GM19372 (cell line): ENCODE measurements at regions not wholly inside any gene's neighbourhood (a gene's known extent, or its start where the extent isn't known, plus 50 kb on each side); places are given as distances from the start of the nearest gene placed in this dataset.
"Not testable (repeated sequence)": the region's sequence is repeated elsewhere in the genome, so short reads cannot be mapped to it uniquely, and the experiment has no call there.

Source experiments
- ATAC-seq: cut with Tn5 transposase; IDR thresholded peaks from one replicate; pipeline ENCODE4 v1.9.1; 2021; ENCODE audit warnings: mild to moderate bottlenecking, low read depth, moderate library complexity; ENCODE audit not compliant: unreplicated experiment

DNA sequence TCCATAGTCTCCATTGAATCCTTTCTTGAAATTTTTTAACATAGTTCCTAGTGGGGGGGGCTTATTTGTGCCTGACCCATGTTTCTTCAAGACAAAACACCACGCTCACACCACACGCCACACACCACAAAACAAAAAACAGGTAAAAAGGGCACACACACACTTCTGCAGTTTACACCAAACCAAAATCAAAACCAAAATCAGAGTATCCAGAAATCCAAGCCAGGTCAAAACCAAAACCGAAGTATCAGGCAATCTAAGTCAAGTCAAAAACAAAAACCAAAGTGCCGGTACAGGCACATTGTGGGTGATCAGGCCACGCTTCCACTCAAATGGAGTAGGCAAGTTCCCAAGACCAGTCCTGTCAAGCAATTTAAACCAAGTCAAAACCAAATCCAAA lies 158.6 kb downstream of the PPIAL4G start:
- ATAC-seq, result not testable (repeated sequence)

DNA sequence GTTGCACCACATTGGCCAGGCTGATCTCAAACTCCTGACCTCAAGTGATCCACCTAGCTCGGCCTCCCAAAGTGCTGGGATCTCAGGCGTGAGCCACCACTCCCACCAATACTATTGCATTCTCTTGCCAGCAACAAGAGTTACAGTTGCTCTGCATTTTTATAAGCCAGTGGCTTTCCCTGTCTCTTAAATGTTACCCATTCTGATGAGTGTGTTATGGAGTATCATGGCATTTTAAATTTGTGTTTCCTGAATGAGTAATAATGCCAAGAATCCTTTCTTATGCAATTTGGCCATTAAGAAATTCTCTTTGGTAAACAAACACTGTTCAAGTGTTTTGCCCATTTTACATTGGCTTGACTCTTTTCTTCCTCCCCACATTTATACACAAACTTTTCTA lies 163.0 kb downstream of the PPIAL4G start:
- not testable (repeated sequence) for ATAC-seq

DNA sequence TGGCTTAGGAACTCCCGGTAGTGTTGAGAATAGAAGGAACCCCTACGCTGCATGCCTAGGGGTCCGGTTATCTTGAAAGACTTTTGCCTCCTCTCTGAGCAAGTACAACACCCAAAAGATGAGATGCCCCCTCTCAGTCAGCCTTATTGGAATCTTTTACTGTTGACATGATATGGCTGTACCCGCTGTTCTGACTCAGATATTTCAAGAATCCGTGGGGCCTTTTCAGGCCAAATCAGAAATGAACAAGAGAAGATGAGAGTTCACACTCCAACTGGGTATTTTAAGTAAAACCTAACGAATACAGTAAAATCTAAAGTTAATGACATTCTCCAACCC lies 164.2 kb downstream of the PPIAL4G start:
- ATAC-seq, result no peak

DNA sequence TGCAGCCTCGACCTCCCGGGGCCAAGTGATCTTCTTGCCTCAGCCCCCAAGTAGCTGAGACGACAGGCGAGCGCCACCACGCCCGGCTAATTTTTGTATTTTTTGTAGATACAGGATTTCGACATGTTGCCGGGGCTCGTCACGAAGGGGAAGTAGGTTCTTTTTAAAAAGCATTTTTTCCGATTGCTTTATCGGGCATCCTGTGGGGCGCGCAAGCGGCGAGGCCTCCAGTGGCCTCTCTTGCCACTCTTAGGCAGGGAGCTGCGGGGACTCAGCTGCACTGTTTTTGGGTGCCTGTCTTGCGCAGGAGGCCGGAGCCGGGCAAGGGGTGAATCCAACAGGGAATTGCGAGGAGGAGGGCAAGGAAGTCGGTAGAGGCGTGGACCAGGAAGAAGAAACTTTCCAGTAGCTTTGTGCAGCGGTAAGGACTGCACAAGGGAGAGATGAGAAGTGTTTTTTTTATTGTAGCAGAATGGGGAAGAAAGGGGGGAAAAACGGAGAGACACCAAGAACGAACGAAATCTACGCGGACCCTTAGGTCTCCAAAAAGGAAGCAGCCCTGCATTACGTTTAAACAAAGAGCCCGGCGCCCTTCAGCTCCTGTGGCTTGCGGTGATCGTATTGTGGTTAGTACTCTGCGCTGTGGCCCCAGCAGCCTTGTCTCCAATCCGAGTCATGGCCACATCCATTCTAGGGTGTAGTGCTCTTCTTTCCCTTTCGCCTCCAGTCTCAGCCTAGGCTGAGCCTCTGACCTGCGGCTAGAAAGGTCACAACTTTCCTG lies 164.8 kb downstream of the PPIAL4G start:
- no peak for ATAC-seq

DNA sequence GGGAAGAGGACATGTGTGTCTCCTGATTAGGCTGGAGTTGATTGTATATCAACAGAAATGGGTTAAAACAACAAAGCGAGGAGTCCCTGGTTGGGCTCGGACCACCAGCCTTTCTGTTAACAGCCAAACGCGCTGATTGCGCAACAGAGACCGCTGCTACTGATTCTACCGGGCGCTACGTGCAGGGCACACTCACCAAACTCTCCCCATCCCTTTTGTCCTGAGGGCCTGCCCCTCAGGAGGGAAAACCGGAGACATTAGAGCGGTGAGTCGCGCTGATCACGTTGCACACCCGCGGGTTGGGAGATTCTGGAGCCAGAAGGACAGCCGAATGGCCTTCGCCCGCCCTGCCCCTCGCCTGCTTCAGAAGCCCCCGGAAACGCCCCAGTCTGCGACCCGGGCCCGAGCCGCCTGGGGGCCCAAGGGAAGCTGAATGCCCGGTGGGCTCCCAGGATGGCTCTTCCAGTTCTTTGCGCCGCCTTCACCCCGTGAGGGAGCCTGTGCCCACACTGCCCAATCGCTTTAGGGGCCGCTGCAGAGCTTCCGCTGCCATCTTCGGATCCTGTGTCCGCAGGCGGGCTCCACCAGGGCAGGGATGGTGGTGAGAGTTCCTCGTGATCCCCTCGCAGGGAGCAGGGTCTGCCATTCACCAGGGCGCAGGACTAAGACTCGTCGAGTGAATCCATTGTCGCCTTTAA lies 165.4 kb upstream of the NBPF11 start:
- ATAC-seq, result no peak

DNA sequence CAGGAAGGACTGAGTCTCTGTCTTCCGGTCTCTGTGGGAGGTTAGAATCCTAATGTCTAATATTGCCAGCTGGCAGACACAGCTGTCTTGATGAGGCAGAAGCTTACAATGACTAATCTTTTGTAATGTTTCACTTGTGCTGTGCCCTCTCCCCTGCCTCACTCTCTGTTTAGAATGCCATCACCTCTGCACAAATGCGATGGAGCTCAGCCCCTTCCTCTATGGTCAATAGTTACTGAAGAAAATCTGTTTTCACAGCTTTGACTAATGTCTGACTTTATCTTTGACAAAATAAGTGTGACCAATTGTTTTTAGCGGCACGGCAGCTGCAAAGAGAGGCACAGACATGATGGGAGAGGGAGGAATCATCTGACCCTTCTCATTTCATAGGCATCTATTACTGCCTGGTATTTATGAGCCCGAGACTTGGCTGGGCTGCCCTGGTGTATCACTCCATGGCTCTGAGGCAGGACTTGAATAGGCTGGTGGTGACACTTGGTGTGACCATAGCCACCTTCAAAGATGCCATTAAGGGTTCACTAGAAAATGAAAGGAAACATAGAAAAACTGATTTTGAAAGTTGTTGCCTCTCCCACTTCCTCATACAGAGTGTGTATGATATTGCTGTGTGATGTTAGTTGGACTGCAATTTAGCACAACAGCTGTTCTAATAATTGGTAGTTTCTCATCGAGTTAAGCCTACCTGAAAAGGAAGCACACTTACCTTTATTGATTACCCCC lies 163.2 kb upstream of the NBPF11 start:
- no peak for ATAC-seq

DNA sequence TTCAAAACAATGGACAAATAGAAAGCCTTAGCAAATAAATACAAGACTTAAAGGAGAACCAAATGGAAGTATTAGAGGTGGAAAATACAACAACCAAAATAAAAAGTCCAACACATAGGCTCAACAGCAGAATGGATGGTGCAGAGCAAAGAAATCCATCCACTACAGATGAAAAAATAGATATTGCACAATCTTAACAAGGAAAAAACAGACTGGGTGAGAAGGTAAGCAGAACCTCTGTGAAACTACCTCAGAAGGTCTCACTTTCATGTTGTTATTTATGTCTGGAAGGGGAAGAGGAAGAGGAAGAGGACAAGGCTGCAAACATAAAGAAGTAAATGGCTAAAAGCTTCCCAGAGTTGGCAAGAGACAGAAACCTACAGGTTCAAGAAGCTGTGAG lies 158.7 kb upstream of the NBPF11 start:
- no peak for ATAC-seq

DNA sequence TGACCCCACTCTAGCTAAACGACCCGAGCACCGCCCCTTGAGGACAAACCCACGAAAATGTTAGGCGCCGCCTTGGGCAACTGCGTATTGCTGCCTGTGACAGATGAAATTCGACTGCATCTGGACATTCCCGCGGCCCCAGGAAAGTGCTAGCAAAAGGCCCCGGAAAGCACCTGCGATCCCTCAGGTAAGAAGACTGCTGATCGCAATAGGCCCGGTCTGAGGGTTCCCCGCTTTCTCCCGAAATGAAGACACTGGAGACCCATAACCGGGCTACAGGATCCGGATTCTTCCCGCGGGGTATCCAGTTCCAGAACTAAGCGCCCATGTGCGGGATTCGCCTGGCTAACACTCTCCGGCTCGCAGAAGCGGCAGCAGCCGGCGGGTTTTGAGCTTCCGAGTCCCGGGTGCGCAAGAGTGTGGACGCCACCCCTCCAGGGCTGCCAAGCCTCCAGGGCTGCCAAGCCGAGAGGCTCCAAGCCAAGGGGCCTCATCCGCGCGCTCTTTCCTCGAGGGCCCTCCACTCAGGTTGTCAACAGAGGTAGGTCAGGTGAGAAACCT lies 157.9 kb upstream of the NBPF11 start:
- ATAC-seq, result no peak

DNA sequence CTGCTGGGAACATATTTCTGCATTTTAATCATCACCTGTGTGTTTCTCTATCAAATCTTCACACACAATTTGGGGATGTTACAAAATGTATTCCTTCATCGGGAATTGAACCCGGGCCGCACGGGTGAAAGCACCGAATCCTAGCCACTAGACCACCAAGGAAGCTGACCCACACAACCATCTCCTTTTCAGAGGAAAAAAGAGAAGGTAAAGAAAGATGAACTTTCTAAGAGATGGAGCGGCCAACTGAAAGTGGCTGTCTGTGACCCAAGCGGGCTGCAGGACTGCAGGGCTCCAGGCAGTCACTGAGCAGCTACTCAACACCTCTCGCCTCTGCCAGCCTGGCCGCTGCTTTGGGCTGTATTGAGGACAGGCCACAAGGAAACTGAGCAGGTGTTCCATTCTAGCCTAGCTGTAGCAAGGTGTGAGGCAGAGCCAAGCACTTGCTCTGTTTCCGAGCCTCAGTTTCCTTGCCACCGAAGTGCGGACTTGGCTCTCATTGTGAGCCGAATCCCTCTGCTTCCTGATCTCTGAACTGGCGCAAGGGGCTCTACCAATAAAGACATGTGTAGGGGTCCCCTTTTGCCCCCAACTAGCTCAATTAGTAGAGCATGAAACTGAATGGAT lies 156.9 kb upstream of the NBPF11 start:
- ATAC-seq, result no peak

DNA sequence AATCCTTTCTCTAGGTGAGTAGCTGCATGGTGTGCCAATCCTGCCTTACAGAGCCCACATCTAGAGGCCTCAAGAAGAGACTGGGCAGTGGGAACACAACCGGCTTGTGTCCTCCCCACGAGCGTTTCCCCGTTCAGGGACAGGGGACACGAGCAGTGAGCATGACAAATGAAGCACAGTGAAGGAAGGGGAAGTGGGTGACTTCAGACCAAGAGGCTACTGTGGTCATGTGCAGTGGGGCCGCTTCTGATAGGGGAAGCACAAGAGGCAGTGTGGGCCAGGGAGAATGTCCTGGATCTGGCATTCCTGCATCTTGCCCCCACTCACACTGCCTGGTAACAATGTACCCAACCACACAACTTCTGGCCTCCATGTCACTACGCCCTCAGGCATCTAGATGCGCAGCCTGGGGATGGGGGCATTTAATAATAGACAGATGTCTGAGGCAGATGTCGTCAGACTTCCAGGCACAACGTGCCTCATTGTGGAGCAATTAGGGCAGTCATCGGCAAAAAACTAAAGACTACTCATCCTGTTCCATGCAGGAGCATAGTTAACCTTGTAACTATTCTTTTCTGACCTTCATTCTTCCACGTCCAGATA lies 155.6 kb upstream of the NBPF11 start:
- ATAC-seq, result no peak

DNA sequence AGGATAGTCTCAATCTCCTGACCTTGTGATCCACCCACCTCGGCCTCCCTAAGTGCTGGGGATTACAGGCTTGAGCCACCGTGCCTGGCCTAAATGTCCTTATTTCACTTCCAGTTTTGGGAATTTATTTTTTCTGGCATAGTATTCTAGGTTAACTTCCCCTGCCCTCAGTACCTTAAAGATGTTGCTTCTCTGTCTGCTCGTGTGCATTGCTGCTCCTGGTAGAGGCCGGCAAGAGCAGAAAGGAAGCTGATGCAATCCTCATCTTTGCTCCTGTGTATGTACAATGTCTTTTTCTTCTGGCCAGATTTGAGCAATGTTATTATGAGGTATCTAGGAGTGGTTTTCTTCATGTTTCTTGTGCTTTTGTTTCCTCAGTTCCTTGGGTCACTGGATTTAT lies 152.9 kb upstream of the NBPF11 start:
- not testable (repeated sequence) for ATAC-seq

DNA sequence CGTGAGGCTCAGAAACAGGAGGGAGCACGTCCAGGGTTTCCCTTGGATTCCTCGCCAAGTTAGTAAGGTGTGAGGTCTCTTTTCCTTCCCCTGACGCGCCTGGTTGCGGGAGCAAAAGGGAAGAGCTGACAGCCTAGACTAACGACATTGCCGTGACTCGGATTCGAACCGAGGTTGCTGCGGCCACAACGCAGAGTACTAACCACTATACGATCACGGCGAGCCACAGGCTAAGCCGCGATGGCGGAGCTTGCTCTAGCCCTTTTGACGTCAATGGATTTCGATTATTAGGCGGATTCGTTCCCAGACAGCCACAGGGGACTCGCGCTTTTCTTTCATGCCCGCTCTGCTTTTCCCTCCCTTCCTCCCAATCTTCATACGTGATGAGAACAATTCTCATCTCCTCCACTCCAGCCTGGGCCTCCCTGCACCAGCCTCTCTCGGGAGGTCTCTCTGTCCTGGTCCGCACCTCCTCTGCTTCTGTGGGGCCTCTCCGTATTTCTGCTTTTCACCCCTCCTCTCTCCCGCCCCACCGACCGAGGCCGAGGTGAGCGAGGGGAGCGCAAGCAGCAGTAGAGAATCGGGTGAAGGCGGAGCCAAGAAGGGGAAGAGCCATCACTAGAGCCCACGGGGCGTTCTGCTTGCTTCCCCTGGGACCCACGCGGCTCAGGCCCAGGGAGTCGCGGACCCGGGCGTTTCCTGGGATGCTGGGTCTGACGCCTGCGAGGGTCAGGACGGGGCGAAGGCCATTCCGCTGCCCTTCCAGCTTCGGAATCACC lies 150.7 kb upstream of the NBPF11 start:
- peak; percentile 81 for ATAC-seq

DNA sequence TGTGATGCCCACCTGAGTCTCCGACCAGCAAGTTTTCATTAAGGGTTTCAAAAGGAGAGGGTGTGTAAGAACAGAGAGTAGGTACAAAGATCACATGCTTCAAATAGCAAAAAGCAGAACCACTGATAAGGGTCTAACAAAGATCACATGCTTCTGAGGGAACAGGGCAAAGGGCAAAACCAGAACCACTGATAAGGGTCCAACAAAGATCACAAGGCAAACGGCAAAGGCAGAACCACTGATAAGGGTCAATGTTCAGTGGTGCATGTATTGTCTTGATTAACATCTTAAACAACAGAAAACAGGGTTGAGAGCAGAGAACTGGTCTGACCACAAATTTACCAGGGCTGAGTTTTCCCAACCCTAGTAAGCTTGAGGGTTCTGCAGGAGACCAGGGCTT lies 145.8 kb upstream of the NBPF11 start:
- not testable (repeated sequence) for ATAC-seq

DNA sequence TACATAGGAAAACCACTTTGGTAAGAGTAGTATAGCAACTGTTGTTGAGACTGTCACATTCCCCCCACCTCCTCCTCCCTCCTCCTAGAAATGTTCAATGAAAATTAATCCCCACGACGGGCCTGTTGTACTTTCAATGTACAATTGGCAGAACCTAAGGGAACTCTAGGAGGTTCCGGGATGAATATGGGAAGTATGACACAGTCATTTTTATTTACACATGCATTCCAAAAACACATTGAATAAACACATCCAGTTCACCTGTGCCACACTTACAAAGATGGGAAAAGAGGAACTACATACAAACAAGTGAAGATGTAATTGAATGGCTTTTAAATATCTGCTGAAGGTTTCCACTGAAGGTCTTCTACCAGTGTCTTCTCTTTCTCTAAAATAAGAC lies 144.4 kb upstream of the NBPF11 start:
- ATAC-seq, result no peak

DNA sequence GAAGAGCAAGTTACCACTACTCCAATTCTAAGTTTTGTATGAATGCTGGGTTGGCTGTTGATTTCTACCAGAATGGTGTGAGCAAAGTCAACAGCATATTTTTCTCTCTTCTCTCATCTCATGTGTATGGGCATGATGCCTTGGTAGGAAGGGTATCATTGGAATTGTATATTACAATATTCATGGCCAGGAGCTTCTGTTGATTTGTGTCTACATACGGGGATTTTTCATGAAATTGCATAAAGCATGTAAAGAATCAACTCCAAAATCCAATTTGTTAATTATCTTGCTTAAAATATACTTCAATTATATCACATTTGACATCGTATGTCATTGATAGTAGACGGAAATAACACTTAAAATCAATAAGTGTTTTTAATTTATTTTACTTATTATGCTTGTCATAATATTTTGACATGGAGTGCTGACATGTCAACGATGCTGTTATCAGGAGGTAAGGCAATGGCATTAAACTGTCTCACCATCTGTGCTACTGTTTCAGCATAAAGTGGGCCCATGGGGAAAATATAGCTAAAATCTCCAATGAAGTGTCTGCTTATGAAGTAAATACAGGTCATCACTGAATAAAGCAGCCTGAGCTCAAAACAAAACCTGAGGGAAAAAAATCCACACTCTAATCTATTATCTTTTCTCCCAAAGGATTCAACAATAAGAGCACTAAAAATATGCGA lies 142.2 kb upstream of the NBPF11 start:
- ATAC-seq, result no peak

DNA sequence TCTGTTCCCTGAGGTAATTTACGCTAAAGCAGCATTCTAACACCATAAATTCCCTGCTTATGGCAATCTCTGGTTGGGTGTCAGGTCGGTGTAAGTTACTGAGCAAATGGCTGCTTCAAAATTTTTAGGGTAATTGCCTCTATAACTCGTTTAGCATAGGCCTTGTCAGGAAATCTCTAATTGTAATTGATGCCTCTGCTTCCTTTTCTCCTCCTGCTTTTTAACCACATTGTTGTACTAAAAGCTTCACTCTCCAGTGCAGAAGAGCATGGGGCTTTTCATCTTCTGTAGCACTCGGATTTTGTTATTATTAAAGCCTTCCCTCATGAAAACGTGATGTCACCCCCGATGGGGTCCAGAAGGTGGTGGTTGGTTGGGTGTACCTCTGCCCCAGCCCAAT lies 141.6 kb upstream of the NBPF11 start:
- ATAC-seq, result no peak

DNA sequence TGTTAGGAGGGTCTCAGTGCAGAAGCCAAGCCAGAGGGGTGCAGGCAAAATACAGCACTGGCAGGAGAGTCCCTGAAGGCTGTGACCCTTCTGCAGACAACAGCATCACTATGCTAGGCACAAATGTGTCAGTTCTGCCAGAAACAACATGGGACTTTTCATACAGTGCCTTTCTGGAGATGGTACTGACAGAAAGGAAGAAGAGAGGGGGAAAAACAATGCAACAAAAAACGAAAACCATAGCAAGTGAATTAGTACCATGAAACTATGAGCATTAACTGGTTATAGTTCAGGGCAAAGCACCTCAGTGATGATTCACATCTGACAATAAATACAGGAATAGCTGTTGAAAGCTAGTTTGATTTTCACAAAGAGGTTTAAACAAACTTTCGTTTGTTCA lies 140.8 kb upstream of the NBPF11 start:
- no peak for ATAC-seq

DNA sequence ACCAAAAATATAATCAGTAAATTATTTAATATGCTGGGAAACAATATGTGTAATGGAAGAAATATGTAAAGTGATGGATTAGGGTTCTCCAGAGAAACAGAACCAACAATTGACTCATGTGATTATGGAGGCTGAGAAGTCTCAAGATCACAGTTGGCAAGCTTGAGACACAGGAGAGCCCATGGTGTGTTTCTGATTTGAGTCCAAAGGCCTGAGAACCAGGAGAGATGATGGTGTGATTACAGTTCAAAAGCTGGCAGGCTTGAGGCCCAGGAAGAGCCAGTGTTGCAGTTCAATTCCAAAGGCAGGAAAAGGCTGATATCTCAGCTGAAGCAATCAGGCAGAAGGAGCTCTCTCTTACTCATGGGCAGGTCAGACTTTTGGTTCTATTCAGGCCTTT lies 138.8 kb upstream of the NBPF11 start:
- no peak for ATAC-seq

DNA sequence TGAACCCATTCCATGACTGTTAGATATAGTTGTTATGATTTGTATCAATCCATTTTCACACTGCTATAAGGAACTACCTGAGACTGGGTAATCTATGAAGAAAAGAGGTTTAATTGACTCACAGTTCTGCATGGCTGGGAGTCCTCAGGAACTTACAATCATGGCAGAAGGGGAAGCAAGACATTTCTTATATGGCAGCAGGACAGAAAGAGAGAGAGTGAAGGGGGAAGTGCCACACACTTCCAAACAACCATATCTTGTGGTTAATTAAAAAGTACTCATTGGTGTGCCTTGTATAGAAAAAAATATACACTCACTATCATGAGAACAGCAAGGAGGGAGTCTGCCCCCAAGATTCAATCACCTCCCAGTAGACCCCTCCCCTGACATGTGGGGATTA lies 137.6 kb upstream of the NBPF11 start:
- ATAC-seq, result no peak
